HEK293 (cell line): ENCODE measurements at regions not wholly inside any gene's neighbourhood (a gene's known extent, or its start where the extent isn't known, plus 50 kb on each side); places are given as distances from the start of the nearest gene placed in this dataset.

Experiments used
- CTCF ChIA-PET: fragments of 350-600 bp; formaldehyde crosslinking; extraction: SDS; loops from one replicate; lab custom pipeline; 2021; ENCODE audit warnings: antibody characterized with exemption; lab: Yijun Ruan, JAX
- POLR2A ChIA-PET: fragments of 300-600 bp; formaldehyde crosslinking; extraction: SDS; loops from one replicate; lab custom pipeline; 2020; ENCODE audit warnings: antibody characterized with exemption, inconsistent platforms; lab: Yijun Ruan, JAX
- H3K27ac ChIP-seq: fragments of 200-500 bp; sonication (Bioruptor generic); 2 replicates; pipeline ENCODE4 v1.5.1; 2014; ENCODE audit warnings: low read depth, low read length, control low read depth, inconsistent platforms; ENCODE audit errors: extremely low read depth
- H3K36me3 ChIP-seq, 2 experiments: fragments of 200-500 bp in 1 of 2; sonication (Bioruptor generic) in 1 of 2; 1 replicate in 1 of 2; 2 replicates in 1 of 2; pipeline ENCODE4 v1.5.1; 2014 to 2017; ENCODE audit warnings: inconsistent platforms in 2 of 2, low read length in 2 of 2; ENCODE audit not compliant: control insufficient read depth in 2 of 2, insufficient read depth in 1 of 2
- H3K4me1 ChIP-seq: fragments of 200-500 bp; sonication (Bioruptor generic); 2 replicates; pipeline ENCODE4 v1.5.1; 2014; ENCODE audit warnings: mild to moderate bottlenecking, low read length, inconsistent platforms; ENCODE audit not compliant: control insufficient read depth, insufficient read depth
- H3K4me3 ChIP-seq: 2 replicates; pipeline ENCODE4 v1.5.1; 2011; ENCODE audit warnings: low read depth, mild to moderate bottlenecking, control low read depth, low read length, moderate library complexity
- H3K9me3 ChIP-seq: fragments of 200-500 bp; sonication (Bioruptor generic); 2 replicates; pipeline ENCODE4 v1.5.1; 2014; ENCODE audit warnings: low read depth, low read length, inconsistent platforms; ENCODE audit not compliant: control insufficient read depth, insufficient read depth
- SCRT2 ChIP-seq: fragments of 450-650 bp; formaldehyde crosslinking; IDR thresholded peaks from 2 replicates; pipeline ENCODE4 v1.5.1; 2016; ENCODE audit warnings: missing biosample characterization, missing genetic modification characterization
- ZFP41 ChIP-seq: fragments of 450-650 bp; formaldehyde crosslinking; IDR thresholded peaks from 2 replicates; pipeline ENCODE4 v1.5.1; 2016; ENCODE audit warnings: missing biosample characterization, missing genetic modification characterization, borderline replicate concordance
- ZIC2 ChIP-seq: fragments of 450-650 bp; formaldehyde crosslinking; IDR thresholded peaks from 2 replicates; pipeline ENCODE4 v1.5.1; 2016; ENCODE audit warnings: missing biosample characterization, missing genetic modification characterization
- ZNF155 ChIP-seq: fragments of 450-650 bp; formaldehyde crosslinking; IDR thresholded peaks from 2 replicates; pipeline ENCODE4 v1.5.1; 2016; ENCODE audit warnings: missing biosample characterization, missing genetic modification characterization
- ZNF16 ChIP-seq: fragments of 450-650 bp; formaldehyde crosslinking; IDR thresholded peaks from 2 replicates; pipeline ENCODE4 v1.5.1; 2016; ENCODE audit warnings: low read depth, missing biosample characterization, missing genetic modification characterization
- ZNF174 ChIP-seq: fragments of 450-650 bp; formaldehyde crosslinking; IDR thresholded peaks from 2 replicates; pipeline ENCODE4 v1.5.0; 2017; ENCODE audit warnings: missing biosample characterization, mild to moderate bottlenecking, missing genetic modification characterization
- ZNF211 ChIP-seq: fragments of 450-650 bp; formaldehyde crosslinking; IDR thresholded peaks from 2 replicates; pipeline ENCODE4 v1.5.1; 2016; ENCODE audit warnings: low read depth, missing biosample characterization, missing genetic modification characterization
- ZNF548 ChIP-seq: fragments of 450-650 bp; formaldehyde crosslinking; IDR thresholded peaks from 2 replicates; pipeline ENCODE4 v1.5.1; 2016; ENCODE audit warnings: missing biosample characterization, missing genetic modification characterization
- ZNF610 ChIP-seq: fragments of 450-650 bp; formaldehyde crosslinking; IDR thresholded peaks from 2 replicates; pipeline ENCODE4 v1.5.1; 2016; ENCODE audit warnings: missing biosample characterization, missing genetic modification characterization, borderline replicate concordance
- ZNF776 ChIP-seq: fragments of 450-650 bp; formaldehyde crosslinking; IDR thresholded peaks from 2 replicates; pipeline ENCODE4 v1.5.0; 2017; ENCODE audit warnings: missing biosample characterization, missing genetic modification characterization, borderline replicate concordance
- TF ChIP-seq, protein P1 (sequence below): IDR thresholded peaks from 2 replicates; pipeline ENCODE4 v1.6.1; 2011; ENCODE audit warnings: mild to moderate bottlenecking, low read depth, low read length, borderline replicate concordance
- TF ChIP-seq, protein P2 (sequence below): fragments of 450-650 bp; formaldehyde crosslinking; IDR thresholded peaks from 2 replicates; pipeline ENCODE4 v1.5.1; 2016; ENCODE audit warnings: missing biosample characterization, missing genetic modification characterization, low read depth
- TF ChIP-seq, protein P3 (sequence below): fragments of 450-650 bp; formaldehyde crosslinking; IDR thresholded peaks from 2 replicates; pipeline ENCODE4 v1.5.1; 2016; ENCODE audit warnings: missing biosample characterization, missing genetic modification characterization

DNA sequence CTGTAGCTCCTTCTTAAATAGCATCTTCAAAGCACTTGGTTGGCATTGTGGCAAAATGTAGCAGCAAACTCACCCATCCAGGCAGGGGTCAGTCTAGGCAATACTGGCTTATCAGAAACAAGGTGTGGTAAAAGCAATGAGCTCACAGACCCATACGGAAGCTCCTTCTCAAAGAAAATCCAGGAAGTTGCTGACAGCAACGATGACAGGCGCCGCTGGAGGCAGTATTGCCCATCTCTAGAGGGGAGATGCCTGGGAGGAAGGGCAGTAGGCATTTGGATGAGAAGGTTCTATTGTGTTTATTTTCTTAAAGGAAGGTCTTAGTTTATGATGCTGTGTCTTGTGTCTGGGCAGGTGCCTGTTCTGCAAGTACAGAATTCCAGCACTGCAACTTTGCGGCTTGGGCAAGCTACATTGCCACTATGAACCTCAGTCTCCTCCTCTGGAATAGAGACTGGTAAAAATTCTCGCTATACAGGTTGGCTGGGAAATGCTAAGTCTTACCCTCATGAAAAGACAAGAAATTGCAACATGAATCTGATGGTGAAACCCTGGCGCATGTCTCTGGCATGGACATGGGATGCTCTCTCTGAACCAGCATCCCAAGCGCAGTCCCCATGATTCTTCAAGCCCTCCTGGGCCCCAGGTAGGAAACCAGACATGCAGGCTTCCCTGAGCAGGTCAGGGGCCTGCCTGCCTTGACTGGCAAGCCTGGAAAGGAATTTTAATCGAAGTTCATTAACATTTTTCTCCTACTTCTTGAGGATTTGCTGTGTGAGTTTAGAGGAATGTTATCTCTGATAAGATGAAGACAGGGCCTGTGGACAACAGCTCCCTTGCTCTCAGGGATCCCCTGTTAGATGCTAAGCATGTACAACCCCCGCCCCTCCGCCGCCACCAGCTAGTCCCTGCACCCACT lies 156.0 kb downstream of the TFCP2L1 start:
- CTCF ChIA-PET, result interaction anchor here (0.6 to 5.2 kb wide), 67 partner anchors 9 to 878 kb away, joined by 3 to 95 read pairs (median 3); no protein-coding TSS in a partner anchor
- TF ChIP-seq ZNF211 (tag by site-specific recombination) (no peak), ZNF776 (tag by site-specific recombination) (no peak), ZNF610 (tag by site-specific recombination) (no peak), ZNF155 (tag by site-specific recombination) (no peak)
- TF ChIP-seq, all 188 proteins: peak for 0
- H3K9me3 ChIP-seq, result no peaks in the 10 kb centered on the region
- no peaks in the 10 kb centered on the region for H3K4me1 ChIP-seq
- H3K27ac ChIP-seq, result no peak overlapping the region
- H3K36me3 ChIP-seq, result no peaks in the 10 kb centered on the region
- POLR2A ChIA-PET, result interaction anchor here (0.6 to 1.0 kb wide), 2 partner anchors 402 to 607 kb away, joined by 3 to 5 read pairs; partner anchors contain the start of genes NIFK and RNU4ATAC
- H3K4me3 ChIP-seq, result no peak overlapping the region

DNA sequence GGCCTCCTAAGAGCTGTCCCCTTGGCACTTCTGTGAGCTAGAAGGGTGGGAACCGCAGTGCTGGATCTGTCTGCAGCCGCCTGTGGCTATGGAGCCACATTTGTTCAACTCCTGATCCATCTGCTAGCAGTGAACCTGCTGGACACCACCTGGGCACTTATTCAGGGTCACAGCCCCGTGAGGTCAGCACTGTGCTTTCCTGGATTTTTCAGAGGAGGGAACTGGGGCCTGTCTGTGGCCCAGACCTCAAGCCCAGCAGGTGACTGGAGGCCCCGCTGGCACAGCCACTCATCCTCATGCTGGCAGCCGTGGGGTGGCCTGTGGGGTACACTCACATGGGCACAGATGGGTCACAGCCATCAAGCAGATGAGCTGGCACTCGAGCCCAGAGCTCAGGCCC lies 155.3 kb downstream of the TFCP2L1 start:
- Histone ChIP-seq H3K4me3 (no peak overlapping the region), H3K27ac (no peak overlapping the region), H3K36me3 (no peaks in the 10 kb centered on the region), H3K4me1 (no peaks in the 10 kb centered on the region), H3K9me3 (no peaks in the 10 kb centered on the region)
- ChIA-PET POLR2A (no interaction called here), CTCF (interaction anchor here (1.4 to 5.2 kb wide), 11 partner anchors 13 to 234 kb away, joined by 4 to 95 read pairs (median 12); no protein-coding TSS in a partner anchor)
- TF ChIP-seq ZIC2 (tag by site-specific recombination) (peak; percentile 64), ZNF16 (tag by site-specific recombination) (no peak)

GRCh38 chr2:121130301-121130850 lies 154.6 kb downstream of the TFCP2L1 start:
- Histone ChIP-seq H3K9me3 (no peaks in the 10 kb centered on the region), H3K4me3 (no peak overlapping the region), H3K36me3 (no peaks in the 10 kb centered on the region), H3K27ac (no peak overlapping the region), H3K4me1 (no peaks in the 10 kb centered on the region)
- CTCF ChIA-PET, result interaction anchor here (0.6 to 5.2 kb wide), 4 partner anchors 13 to 948 kb away, joined by 3 to 28 read pairs (median 22); no protein-coding TSS in a partner anchor
- POLR2A ChIA-PET, result no interaction called here
- TF ChIP-seq ZNF548 (tag by site-specific recombination), result no peak
- TF ChIP-seq, protein P1, sequence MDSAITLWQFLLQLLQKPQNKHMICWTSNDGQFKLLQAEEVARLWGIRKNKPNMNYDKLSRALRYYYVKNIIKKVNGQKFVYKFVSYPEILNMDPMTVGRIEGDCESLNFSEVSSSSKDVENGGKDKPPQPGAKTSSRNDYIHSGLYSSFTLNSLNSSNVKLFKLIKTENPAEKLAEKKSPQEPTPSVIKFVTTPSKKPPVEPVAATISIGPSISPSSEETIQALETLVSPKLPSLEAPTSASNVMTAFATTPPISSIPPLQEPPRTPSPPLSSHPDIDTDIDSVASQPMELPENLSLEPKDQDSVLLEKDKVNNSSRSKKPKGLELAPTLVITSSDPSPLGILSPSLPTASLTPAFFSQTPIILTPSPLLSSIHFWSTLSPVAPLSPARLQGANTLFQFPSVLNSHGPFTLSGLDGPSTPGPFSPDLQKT, result no peak
- TF ChIP-seq ZNF174 (tag by site-specific recombination), result no peak
- TF ChIP-seq ZFP41 (tag by site-specific recombination), result no peak
- TF ChIP-seq, protein P2, sequence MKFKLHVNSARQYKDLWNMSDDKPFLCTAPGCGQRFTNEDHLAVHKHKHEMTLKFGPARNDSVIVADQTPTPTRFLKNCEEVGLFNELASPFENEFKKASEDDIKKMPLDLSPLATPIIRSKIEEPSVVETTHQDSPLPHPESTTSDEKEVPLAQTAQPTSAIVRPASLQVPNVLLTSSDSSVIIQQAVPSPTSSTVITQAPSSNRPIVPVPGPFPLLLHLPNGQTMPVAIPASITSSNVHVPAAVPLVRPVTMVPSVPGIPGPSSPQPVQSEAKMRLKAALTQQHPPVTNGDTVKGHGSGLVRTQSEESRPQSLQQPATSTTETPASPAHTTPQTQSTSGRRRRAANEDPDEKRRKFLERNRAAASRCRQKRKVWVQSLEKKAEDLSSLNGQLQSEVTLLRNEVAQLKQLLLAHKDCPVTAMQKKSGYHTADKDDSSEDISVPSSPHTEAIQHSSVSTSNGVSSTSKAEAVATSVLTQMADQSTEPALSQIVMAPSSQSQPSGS, result no peak
- peak; percentile 35; the same call in 1 of the 2 replicates for TF ChIP-seq SCRT2 (tag by site-specific recombination)
- TF ChIP-seq, protein P3, sequence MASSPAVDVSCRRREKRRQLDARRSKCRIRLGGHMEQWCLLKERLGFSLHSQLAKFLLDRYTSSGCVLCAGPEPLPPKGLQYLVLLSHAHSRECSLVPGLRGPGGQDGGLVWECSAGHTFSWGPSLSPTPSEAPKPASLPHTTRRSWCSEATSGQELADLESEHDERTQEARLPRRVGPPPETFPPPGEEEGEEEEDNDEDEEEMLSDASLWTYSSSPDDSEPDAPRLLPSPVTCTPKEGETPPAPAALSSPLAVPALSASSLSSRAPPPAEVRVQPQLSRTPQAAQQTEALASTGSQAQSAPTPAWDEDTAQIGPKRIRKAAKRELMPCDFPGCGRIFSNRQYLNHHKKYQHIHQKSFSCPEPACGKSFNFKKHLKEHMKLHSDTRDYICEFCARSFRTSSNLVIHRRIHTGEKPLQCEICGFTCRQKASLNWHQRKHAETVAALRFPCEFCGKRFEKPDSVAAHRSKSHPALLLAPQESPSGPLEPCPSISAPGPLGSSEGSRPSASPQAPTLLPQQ (tag by site-specific recombination), result no peak
